ENCODE measurements at regions not wholly inside any gene's neighbourhood (a gene's known extent, or its start where the extent isn't known, plus 50 kb on each side); places are given as distances from the start of the nearest gene placed in this dataset.

- peak; percentile 40 for DNase-seq (ENCODE audit: extremely low read depth, low read depth)
- TF ChIP-seq CTCF (IDR thresholded peaks at IDR 0.05; ENCODE audit: low read depth, low read length) = no peak
These were observed 86.6 kb downstream of the LINGO1 start for GRCh38 chr15:77546050-77546501.

GRCh38 chr15:77545058-77545457 is 87.7 kb downstream of the LINGO1 start:
- TF ChIP-seq CTCF (IDR thresholded peaks at IDR 0.05; ENCODE audit: low read depth, low read length) = no peak
- no peak for DNase-seq (ENCODE audit: extremely low read depth, low read depth)

GRCh38 chr15:77544162-77544561 is 88.5 kb downstream of the LINGO1 start:
- DNase-seq (ENCODE audit: extremely low read depth, low read depth) = no peak
- TF ChIP-seq CTCF (IDR thresholded peaks at IDR 0.05; ENCODE audit: low read depth, low read length) = no peak

- DNase-seq (ENCODE audit: extremely low read depth, low read depth) = peak; percentile 67
- TF ChIP-seq CTCF (IDR thresholded peaks at IDR 0.05; ENCODE audit: low read depth, low read length) = peak; percentile 96
These were observed 89.4 kb downstream of the LINGO1 start for GRCh38 chr15:77543159-77543882.

- no peak for DNase-seq (ENCODE audit: extremely low read depth, low read depth)
- no peak for TF ChIP-seq CTCF (IDR thresholded peaks at IDR 0.05; ENCODE audit: low read depth, low read length)
These were observed 90.2 kb downstream of the LINGO1 start for GRCh38 chr15:77542491-77543001.

GRCh38 chr15:77541421-77542181 is 91.1 kb downstream of the LINGO1 start:
- DNase-seq (ENCODE audit: extremely low read depth, low read depth) = no peak
- TF ChIP-seq CTCF (IDR thresholded peaks at IDR 0.05; ENCODE audit: low read depth, low read length) = no peak

All from AG09319 (cell line).